GM13977 (cell line): ENCODE measurements at regions not wholly inside any gene's neighbourhood (a gene's known extent, or its start where the extent isn't known, plus 50 kb on each side); places are given as distances from the start of the nearest gene placed in this dataset.

ENCODE experiments used
- DNase-seq: peaks from one replicate; pipeline ENCODE4 v3.0.0; 2012; ENCODE audit warnings: low spot score
- in situ Hi-C: fragments of 300-500 bp; cut with MboI; formaldehyde crosslinking; loops from one replicate; pipeline ENCODE4 v1.12.0; 2022; ENCODE audit warnings: low sequenced_read_pairs, low pct_unique_long_range_greater_than_20kb, mixed read lengths, inconsistent platforms; ENCODE audit not compliant: unreplicated experiment
- TF ChIP-seq, protein P1 (sequence below): IDR thresholded peaks from 2 replicates; pipeline ENCODE4 v1.5.1; 2012; ENCODE audit warnings: mild to moderate bottlenecking, control low read depth; ENCODE audit not compliant: insufficient read depth; ENCODE audit errors: extremely low read depth, missing control alignments

DNA sequence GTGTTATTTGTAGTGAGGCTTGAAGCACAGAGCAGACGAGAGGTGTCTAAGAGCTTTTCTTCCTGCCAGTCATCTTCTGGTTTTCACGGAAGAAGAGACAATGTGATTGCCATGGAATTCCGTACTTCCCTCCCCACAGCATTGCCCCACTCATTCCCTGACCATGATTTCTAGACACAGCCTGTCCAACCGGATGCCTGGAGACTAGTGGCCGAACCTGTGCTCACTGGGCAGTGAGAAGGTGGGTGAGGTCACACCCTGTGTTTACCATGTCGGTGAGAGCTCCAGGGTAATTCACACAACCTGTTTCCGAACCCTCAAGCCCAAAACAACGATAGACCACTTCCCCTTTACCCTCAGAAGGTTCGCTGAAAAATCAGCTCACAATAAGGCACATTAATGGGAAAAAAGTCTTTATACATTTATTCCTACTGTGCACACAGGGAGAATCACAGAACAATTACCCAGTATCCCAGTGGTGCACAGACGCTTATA, 271.9 kb upstream of the FMN2 start:
- in situ Hi-C loops, result no loop called here
- TF ChIP-seq, protein P1, sequence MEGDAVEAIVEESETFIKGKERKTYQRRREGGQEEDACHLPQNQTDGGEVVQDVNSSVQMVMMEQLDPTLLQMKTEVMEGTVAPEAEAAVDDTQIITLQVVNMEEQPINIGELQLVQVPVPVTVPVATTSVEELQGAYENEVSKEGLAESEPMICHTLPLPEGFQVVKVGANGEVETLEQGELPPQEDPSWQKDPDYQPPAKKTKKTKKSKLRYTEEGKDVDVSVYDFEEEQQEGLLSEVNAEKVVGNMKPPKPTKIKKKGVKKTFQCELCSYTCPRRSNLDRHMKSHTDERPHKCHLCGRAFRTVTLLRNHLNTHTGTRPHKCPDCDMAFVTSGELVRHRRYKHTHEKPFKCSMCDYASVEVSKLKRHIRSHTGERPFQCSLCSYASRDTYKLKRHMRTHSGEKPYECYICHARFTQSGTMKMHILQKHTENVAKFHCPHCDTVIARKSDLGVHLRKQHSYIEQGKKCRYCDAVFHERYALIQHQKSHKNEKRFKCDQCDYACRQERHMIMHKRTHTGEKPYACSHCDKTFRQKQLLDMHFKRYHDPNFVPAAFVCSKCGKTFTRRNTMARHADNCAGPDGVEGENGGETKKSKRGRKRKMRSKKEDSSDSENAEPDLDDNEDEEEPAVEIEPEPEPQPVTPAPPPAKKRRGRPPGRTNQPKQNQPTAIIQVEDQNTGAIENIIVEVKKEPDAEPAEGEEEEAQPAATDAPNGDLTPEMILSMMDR, result no peak
- DNase-seq, result no peak

DNA sequence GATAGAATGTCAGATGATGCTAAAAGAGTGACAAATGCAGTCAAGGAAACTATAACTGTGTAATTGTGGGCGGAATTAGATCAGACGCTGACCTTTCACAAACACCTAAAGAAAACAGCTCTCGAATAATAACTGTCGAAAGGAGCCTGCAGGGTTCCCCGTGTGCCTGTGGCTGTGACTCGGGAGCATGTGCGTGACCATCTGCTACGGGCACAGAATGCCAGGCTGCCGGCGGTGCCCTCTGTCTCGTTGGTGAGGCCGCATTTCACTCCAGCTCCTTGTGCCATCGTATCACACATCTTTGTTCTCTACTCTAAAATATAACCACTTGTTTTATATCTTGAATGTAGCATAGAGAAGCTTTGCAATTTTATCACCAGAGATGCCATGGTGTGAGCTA, 267.8 kb upstream of the FMN2 start:
- TF ChIP-seq, protein P1, result no peak
- in situ Hi-C loops, result no loop called here
- no peak for DNase-seq

DNA sequence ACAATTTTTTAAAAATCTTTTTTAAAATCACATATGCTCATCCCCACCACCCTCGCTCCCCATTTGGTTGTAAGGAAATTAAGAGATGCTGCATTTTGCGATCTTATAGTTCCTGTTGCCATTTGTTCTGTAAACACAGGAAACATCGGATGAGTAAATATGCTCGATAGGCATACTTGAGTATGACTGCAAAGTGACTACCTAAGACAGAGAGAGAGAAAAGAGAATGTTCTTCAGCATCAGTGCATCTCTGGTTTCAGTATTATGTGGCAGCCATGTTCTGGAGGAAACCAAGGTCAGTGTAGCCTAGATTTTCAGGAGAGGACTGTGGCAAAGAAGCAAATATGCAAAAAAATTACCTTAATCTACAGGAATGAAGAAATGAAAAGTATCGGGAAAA, 265.5 kb upstream of the FMN2 start:
- TF ChIP-seq, protein P1, result no peak
- in situ Hi-C loops, result no loop called here
- no peak for DNase-seq

DNA sequence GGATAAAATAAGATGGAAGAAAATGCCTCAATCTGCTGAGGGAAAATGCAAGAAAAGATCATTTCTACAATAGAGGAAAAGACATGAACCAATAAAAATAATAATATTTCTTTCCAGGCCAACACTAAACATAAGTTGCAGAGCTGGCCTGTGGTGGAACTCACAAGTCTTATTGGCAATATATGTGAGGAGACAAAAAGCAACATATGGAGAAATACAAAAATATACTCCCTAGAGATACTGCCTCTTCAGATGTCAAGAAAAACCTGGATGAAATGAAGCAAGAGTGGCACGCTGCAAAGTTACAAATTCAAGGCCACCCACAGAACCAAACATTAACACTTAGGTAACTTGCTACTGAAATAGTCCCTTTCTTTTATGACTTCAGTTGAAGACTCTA, 264.9 kb upstream of the FMN2 start:
- DNase-seq, result no peak
- TF ChIP-seq, protein P1, result no peak
- in situ Hi-C loops, result no loop called here

DNA sequence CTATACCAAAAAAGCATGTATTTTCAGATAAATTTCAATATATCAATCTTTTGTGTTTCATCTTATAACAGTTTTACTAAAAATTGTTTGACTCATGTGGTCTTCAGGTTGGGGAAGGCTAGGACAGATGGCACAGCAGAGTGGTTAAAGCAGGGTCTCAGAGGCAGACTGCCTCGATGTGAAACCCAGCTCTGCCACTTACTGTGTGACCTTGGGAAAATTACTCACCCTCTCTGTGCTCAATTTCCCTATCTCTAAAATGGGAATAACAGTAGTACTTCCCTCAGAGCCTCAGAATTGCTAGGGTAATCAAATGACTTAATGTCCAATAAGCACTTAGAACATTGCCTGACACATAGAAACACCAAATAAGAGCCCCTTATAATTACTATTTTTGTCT, 262.1 kb upstream of the FMN2 start:
- in situ Hi-C loops, result no loop called here
- TF ChIP-seq, protein P1, result no peak
- no peak for DNase-seq

DNA sequence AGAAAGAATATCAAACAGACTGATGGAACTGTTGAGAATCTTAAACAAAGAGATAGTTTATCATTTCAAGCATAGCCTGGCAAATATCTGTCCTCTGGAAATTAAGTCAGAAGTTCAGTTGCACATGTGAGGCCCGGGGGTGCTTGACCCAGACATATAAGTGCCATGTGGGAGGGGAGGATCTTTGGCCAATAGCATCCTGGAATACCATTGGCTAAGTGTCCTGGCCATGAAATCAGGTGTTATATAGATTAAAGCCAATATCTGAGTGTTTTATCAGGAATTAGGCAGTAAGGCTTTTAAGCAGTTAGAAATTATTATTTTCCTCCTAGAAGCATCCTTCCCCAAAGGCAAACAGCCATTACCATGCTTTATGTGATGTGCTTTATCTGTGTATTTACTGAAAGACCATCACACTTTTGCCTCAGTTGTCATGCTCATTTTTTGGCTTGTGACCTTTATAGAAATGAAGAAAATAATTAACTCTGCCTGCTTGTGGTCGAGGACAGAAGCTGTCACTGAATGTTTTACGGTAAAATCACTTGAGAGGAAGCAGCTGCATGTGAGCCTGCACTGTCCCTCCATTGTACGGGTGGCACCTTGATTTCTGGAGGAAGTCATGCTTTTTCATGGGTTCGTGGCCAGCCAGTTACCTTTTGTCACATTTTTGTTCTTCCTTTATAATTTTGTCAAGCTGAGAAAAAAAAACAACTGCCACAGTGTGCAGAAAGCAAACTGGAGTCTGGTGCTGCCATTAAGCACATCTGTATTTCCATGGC, 259.9 kb upstream of the FMN2 start:
- in situ Hi-C loops, result no loop called here
- TF ChIP-seq, protein P1, result no peak
- no peak for DNase-seq
